HTR-8/SVneo (cell line): ENCODE measurements at regions not wholly inside any gene's neighbourhood (a gene's known extent, or its start where the extent isn't known, plus 50 kb on each side); places are given as distances from the start of the nearest gene placed in this dataset.

Experiments
- DNase-seq: peaks from one replicate; pipeline ENCODE4 v3.0.0; 2011; ENCODE audit warnings: low spot score, mixed read lengths; ENCODE audit not compliant: insufficient read length
- FAIRE-seq: peaks from 2 replicates; lab custom pipeline; 2011; peaks lifted over from hg19 to GRCh38; lab: Jason Lieb, UNC

- DNase-seq = no peak
- FAIRE-seq = no peak
Measured at GRCh38 chr14:45742187-45742586, 489.2 kb upstream of the MIS18BP1 start.

GRCh38 chr14:45728434-45729225 lies 475.6 kb upstream of the MIS18BP1 start:
- no peak for FAIRE-seq
- no peak for DNase-seq

GRCh38 chr14:45727133-45727532 lies 474.1 kb upstream of the MIS18BP1 start:
- DNase-seq (no peak), FAIRE-seq (no peak)

GRCh38 chr14:45721472-45721871 lies 468.5 kb upstream of the MIS18BP1 start:
- no peak for FAIRE-seq
- DNase-seq = no peak

GRCh38 chr14:45716572-45716971 lies 463.6 kb upstream of the MIS18BP1 start:
- no peak for DNase-seq

GRCh38 chr14:45715946-45716345 lies 462.9 kb upstream of the MIS18BP1 start:
- DNase-seq (no peak), FAIRE-seq (no peak)

More at GRCh38 chr14:45716572-45716971, 463.6 kb upstream of the MIS18BP1 start:
- peak; percentile 74 for FAIRE-seq

- FAIRE-seq (no peak), DNase-seq (no peak)
Measured at GRCh38 chr14:45709541-45709940, 456.5 kb upstream of the MIS18BP1 start.

- no peak for FAIRE-seq
- DNase-seq = no peak
Measured at GRCh38 chr14:45705940-45706534, 453.0 kb upstream of the MIS18BP1 start.

GRCh38 chr14:45699471-45699870 lies 446.5 kb upstream of the MIS18BP1 start:
- no peak for FAIRE-seq
- DNase-seq = no peak

GRCh38 chr14:45698462-45699134 lies 445.6 kb upstream of the MIS18BP1 start:
- no peak for DNase-seq
- FAIRE-seq = no peak

GRCh38 chr14:45686771-45687170 lies 433.8 kb upstream of the MIS18BP1 start:
- FAIRE-seq (no peak), DNase-seq (no peak)

- FAIRE-seq = no peak
- DNase-seq = no peak
Measured at GRCh38 chr14:45680531-45680930, 427.5 kb upstream of the MIS18BP1 start.

GRCh38 chr14:45679853-45680252 lies 426.9 kb upstream of the MIS18BP1 start:
- no peak for FAIRE-seq
- DNase-seq = peak; percentile 41

- DNase-seq (no peak), FAIRE-seq (no peak)
Measured at GRCh38 chr14:45678163-45678562, 425.2 kb upstream of the MIS18BP1 start.

GRCh38 chr14:45673420-45673819 lies 420.4 kb upstream of the MIS18BP1 start:
- no peak for FAIRE-seq
- DNase-seq = no peak

- FAIRE-seq (no peak), DNase-seq (no peak)
Measured at GRCh38 chr14:45664668-45665356, 411.8 kb upstream of the MIS18BP1 start.

- no peak for DNase-seq
- no peak for FAIRE-seq
Measured at GRCh38 chr14:45658917-45659299, 405.9 kb upstream of the MIS18BP1 start.

GRCh38 chr14:45658226-45658916 lies 405.4 kb upstream of the MIS18BP1 start:
- FAIRE-seq (no peak), DNase-seq (no peak)

GRCh38 chr14:45651890-45652289 lies 398.9 kb upstream of the MIS18BP1 start:
- peak; percentile 33 for DNase-seq
- no peak for FAIRE-seq

- FAIRE-seq = no peak
- DNase-seq = no peak
Measured at GRCh38 chr14:45650754-45651153, 397.8 kb upstream of the MIS18BP1 start.
